H9 (cell line): ENCODE measurements at regions not wholly inside any gene's neighbourhood (a gene's known extent, or its start where the extent isn't known, plus 50 kb on each side); places are given as distances from the start of the nearest gene placed in this dataset.

Experiments used
- DNase-seq: peaks from one replicate; pipeline ENCODE4 v3.0.0-alpha.2; 2017
- H2AFZ ChIP-seq: one replicate; pipeline ENCODE4 v1.6.1; 2013; ENCODE audit warnings: mild to moderate bottlenecking, low read length, control low read depth, moderate library complexity
- H2AK5ac ChIP-seq: 2 replicates; pipeline ENCODE4 v1.6.1; 2013; ENCODE audit warnings: low read length, control low read depth, mixed read lengths; ENCODE audit not compliant: insufficient read length
- H2BK120ac ChIP-seq: one replicate; pipeline ENCODE4 v1.6.1; 2013; ENCODE audit warnings: low read depth, mild to moderate bottlenecking, low read length, control low read depth, inconsistent platforms; ENCODE audit not compliant: poor library complexity, severe bottlenecking
- H2BK12ac ChIP-seq: 2 replicates; pipeline ENCODE4 v1.6.1; 2013; ENCODE audit warnings: low read length, control low read depth, mixed read lengths, low read depth; ENCODE audit not compliant: insufficient read length
- H2BK15ac ChIP-seq: 2 replicates; pipeline ENCODE4 v1.6.1; 2013; ENCODE audit warnings: low read depth, low read length, control low read depth
- H2BK20ac ChIP-seq: one replicate; pipeline ENCODE4 v1.6.1; 2013; ENCODE audit warnings: low read depth, mild to moderate bottlenecking, low read length, control low read depth, inconsistent platforms; ENCODE audit not compliant: poor library complexity, severe bottlenecking
- H2BK5ac ChIP-seq: 2 replicates; pipeline ENCODE4 v1.6.1; 2013; ENCODE audit warnings: low read length, control low read depth, mixed read lengths; ENCODE audit not compliant: insufficient read length
- H3K14ac ChIP-seq: 2 replicates; pipeline ENCODE4 v1.6.1; 2013; ENCODE audit warnings: low read length, control low read depth; ENCODE audit not compliant: insufficient read depth
- H3K18ac ChIP-seq: 2 replicates; pipeline ENCODE4 v1.6.1; 2013; ENCODE audit warnings: low read depth, mild to moderate bottlenecking, mixed read lengths, low read length, control low read depth; ENCODE audit not compliant: insufficient read length
- H3K23ac ChIP-seq: 2 replicates; pipeline ENCODE4 v1.6.1; 2013; ENCODE audit warnings: low read length, control low read depth, mixed read lengths, low read depth; ENCODE audit not compliant: insufficient read length
- H3K23me2 ChIP-seq: 2 replicates; pipeline ENCODE4 v1.6.1; 2013; ENCODE audit warnings: low read depth, mild to moderate bottlenecking, mixed read lengths, low read length, control low read depth; ENCODE audit not compliant: insufficient read length, poor library complexity, severe bottlenecking
- H3K27ac ChIP-seq: 2 replicates; pipeline ENCODE4 v1.5.1; 2013; ENCODE audit warnings: low read length, control low read depth, mixed read lengths, low read depth; ENCODE audit not compliant: insufficient read length
- H3K27me3 ChIP-seq: 2 replicates; pipeline ENCODE4 v1.6.1; 2013; ENCODE audit warnings: low read length, control low read depth, inconsistent platforms; ENCODE audit not compliant: insufficient read depth
- H3K4ac ChIP-seq: 2 replicates; pipeline ENCODE4 v1.6.1; 2013; ENCODE audit warnings: low read depth, mild to moderate bottlenecking, control low read depth, inconsistent platforms, low read length, moderate library complexity
- H3K4me1 ChIP-seq: 2 replicates; pipeline ENCODE4 v1.6.1; 2013; ENCODE audit warnings: low read length, control low read depth, inconsistent platforms; ENCODE audit not compliant: insufficient read depth
- H3K4me2 ChIP-seq: 2 replicates; pipeline ENCODE4 v1.6.1; 2013; ENCODE audit warnings: low read length, control low read depth, mixed read lengths; ENCODE audit not compliant: insufficient read length, insufficient read depth
- H3K56ac ChIP-seq: 2 replicates; pipeline ENCODE4 v1.6.1; 2013; ENCODE audit warnings: low read depth, mild to moderate bottlenecking, mixed read lengths, low read length, control low read depth; ENCODE audit not compliant: insufficient read length
- H3K79me1 ChIP-seq: 2 replicates; pipeline ENCODE4 v1.6.1; 2013; ENCODE audit warnings: low read depth, mild to moderate bottlenecking, moderate library complexity, low read length, control low read depth, inconsistent platforms; ENCODE audit not compliant: insufficient read depth, poor library complexity, severe bottlenecking
- H3K79me2 ChIP-seq: 2 replicates; pipeline ENCODE4 v1.6.1; 2013; ENCODE audit warnings: low read length, control low read depth, inconsistent platforms; ENCODE audit not compliant: insufficient read depth
- H3K9ac ChIP-seq: 2 replicates; pipeline ENCODE4 v1.6.1; 2013; ENCODE audit warnings: low read length, control low read depth, mixed read lengths; ENCODE audit not compliant: insufficient read length; ENCODE audit errors: extremely low read depth
- H3K9me3 ChIP-seq: one replicate; pipeline ENCODE4 v1.6.1; 2013; ENCODE audit warnings: low read depth, low read length, inconsistent platforms; ENCODE audit not compliant: control insufficient read depth
- H3T11ph ChIP-seq: one replicate; pipeline ENCODE4 v1.6.1; 2013; ENCODE audit warnings: mild to moderate bottlenecking, low read length, control low read depth, inconsistent platforms
- H4K20me1 ChIP-seq: one replicate; pipeline ENCODE4 v1.6.1; 2013; ENCODE audit not compliant: control insufficient read depth, insufficient read length, insufficient read depth
- H4K5ac ChIP-seq: 2 replicates; pipeline ENCODE4 v1.6.1; 2013; ENCODE audit warnings: low read depth, mild to moderate bottlenecking, mixed read lengths, low read length, control low read depth; ENCODE audit not compliant: insufficient read length
- H4K8ac ChIP-seq: replicated peaks from 2 replicates; pipeline ENCODE4 v1.6.1; 2013; ENCODE audit warnings: low read length, control low read depth, mixed read lengths, low read depth; ENCODE audit not compliant: insufficient read length
- H4K91ac ChIP-seq: 2 replicates; pipeline ENCODE4 v1.6.1; 2013; ENCODE audit warnings: low read depth, mild to moderate bottlenecking, moderate library complexity, mixed read lengths, low read length, control low read depth; ENCODE audit not compliant: insufficient read length
- H3K27ac Mint-ChIP-seq, 3 experiments: 2 replicates in 2 of 3; 3 replicates in 1 of 3; pipeline ENCODE4 v1.8.0; 2020 to 2021; ENCODE audit warnings: mixed read lengths in 3 of 3, mild to moderate bottlenecking in 1 of 3, moderate library complexity in 1 of 3
- H3K27me3 Mint-ChIP-seq: 2 replicates; pipeline ENCODE4 v1.8.0; 2021; ENCODE audit warnings: low read depth, mild to moderate bottlenecking, moderate library complexity, mixed read lengths
- H3K36me3 Mint-ChIP-seq, 3 experiments: 2 replicates in 2 of 3; 3 replicates in 1 of 3; pipeline ENCODE4 v1.8.0; 2020 to 2021; ENCODE audit warnings: low read depth in 3 of 3, mixed read lengths in 3 of 3; ENCODE audit not compliant: insufficient read depth in 1 of 3
- H3K4me1 Mint-ChIP-seq, 2 experiments: 2 replicates each; pipeline ENCODE4 v1.8.0; 2020; ENCODE audit warnings: mixed read lengths in 2 of 2
- H3K4me3 Mint-ChIP-seq, 2 experiments: 2 replicates in 1 of 2; 3 replicates in 1 of 2; pipeline ENCODE4 v1.8.0; 2020 to 2021; ENCODE audit warnings: mild to moderate bottlenecking in 2 of 2, mixed read lengths in 2 of 2, moderate library complexity in 1 of 2
- H3K9me3 Mint-ChIP-seq, 2 experiments: 2 replicates in 1 of 2; 3 replicates in 1 of 2; pipeline ENCODE4 v1.8.0; 2020; ENCODE audit warnings: mild to moderate bottlenecking in 2 of 2, mixed read lengths in 2 of 2, moderate library complexity in 1 of 2
- CTCF ChIP-seq: fragments of 200-600 bp; sonication (generic); conservative IDR thresholded peaks from 3 replicates; pipeline ENCODE4 v1.8.0; 2021; ENCODE audit warnings: antibody characterized with exemption, mild to moderate bottlenecking
- WGBS: extraction: QIAGEN DNeasy Blood & Tissue Kit; methylation state at CpG from one replicate; pipeline ENCODE4 v1.1.7; 2013; ENCODE audit warnings: missing lambda C conversion rate, low lambda C conversion rate, mixed read lengths; ENCODE audit not compliant: insufficient read length; ENCODE audit errors: extremely low coverage; 5-methylcytosine and 5-hydroxymethylcytosine counted together

- Histone ChIP-seq H3K9me3 (no peaks in the 10 kb centered on the region), H3K27me3 (no peaks in the 10 kb centered on the region), H2BK20ac (no peak overlapping the region), H3K23me2 (no peaks in the 10 kb centered on the region), H3K18ac (no peak overlapping the region), H2BK5ac (no peak overlapping the region), H2AK5ac (no peak overlapping the region), H2BK12ac (no peak overlapping the region), H3K14ac (no peak overlapping the region; the same call in 1 of the 2 replicates), H3T11ph (no peak overlapping the region), H3K4me1 (peaks cover 2% of the 10 kb centered on the region; the same call in 1 of the 2 replicates), H2BK15ac (no peak overlapping the region), H4K20me1 (no peaks in the 10 kb centered on the region), H2AFZ (no peak overlapping the region), H3K23ac (no peak overlapping the region), H4K5ac (no peak overlapping the region), H3K79me1 (no peaks in the 10 kb centered on the region), H4K91ac (no peak overlapping the region), H3K4ac (no peak overlapping the region), H3K56ac (no peak overlapping the region), H4K8ac (no peak overlapping the region), H2BK120ac (no peak overlapping the region), H3K4me2 (no peak overlapping the region), H3K9ac (no peak overlapping the region), H3K79me2 (no peaks in the 10 kb centered on the region), H3K27ac (no peak overlapping the region)
- H3K27ac Mint-ChIP-seq = no peak overlapping the region
- DNase-seq = no peak
- WGBS = no CpG with 5 or more reads among the region's 9 CpGs
- no peak for TF ChIP-seq CTCF
- peaks cover 0 to 11% of the 10 kb centered on the region in 2 experiments; a peak in 3 of 5 replicates for H3K9me3 Mint-ChIP-seq
- peaks cover 12% of the 10 kb centered on the region for H3K27me3 Mint-ChIP-seq
- peaks cover 0 to 2% (median 0%) of the 10 kb centered on the region in 3 experiments; a peak in 1 of 7 replicates for H3K36me3 Mint-ChIP-seq
- H3K4me3 Mint-ChIP-seq = no peak overlapping the region
- H3K4me1 Mint-ChIP-seq = peaks cover 9% of the 10 kb centered on the region in 2 experiments
Observed at GRCh38 chr1:4324525-4324924, 329.9 kb upstream of the AJAP1 start.
